Activated naive CD8-positive, alpha-beta T cell treated with anti-CD3 and anti-CD28 coated beads for 36 hours (primary cell): ENCODE measurements at regions not wholly inside any gene's neighbourhood (a gene's known extent, or its start where the extent isn't known, plus 50 kb on each side); places are given as distances from the start of the nearest gene placed in this dataset.

ENCODE experiments used
- DNase-seq: peaks from one replicate; pipeline ENCODE4 v3.0.0; 2021
- H3K27ac Mint-ChIP-seq: one replicate; pipeline ENCODE4 v1.8.0; 2022; ENCODE audit warnings: mild to moderate bottlenecking, moderate library complexity, mixed read lengths
- H3K27me3 Mint-ChIP-seq: one replicate; pipeline ENCODE4 v1.8.0; 2022; ENCODE audit warnings: mild to moderate bottlenecking, mixed read lengths
- H3K36me3 Mint-ChIP-seq: one replicate; pipeline ENCODE4 v1.8.0; 2021; ENCODE audit warnings: mild to moderate bottlenecking, mixed read lengths
- H3K4me1 Mint-ChIP-seq: one replicate; pipeline ENCODE4 v1.8.0; 2021; ENCODE audit warnings: mixed read lengths
- H3K4me3 Mint-ChIP-seq: one replicate; pipeline ENCODE4 v1.8.0; 2022; ENCODE audit warnings: mild to moderate bottlenecking, moderate library complexity, mixed read lengths
- H3K9me3 Mint-ChIP-seq: one replicate; pipeline ENCODE4 v1.8.0; 2022; ENCODE audit warnings: mixed read lengths

- DNase-seq: no peak
- Mint-ChIP-seq H3K4me3 (no peak overlapping the region), H3K27ac (no peak overlapping the region), H3K27me3 (no peaks in the 10 kb centered on the region), H3K4me1 (peaks cover 16% of the 10 kb centered on the region), H3K9me3 (no peaks in the 10 kb centered on the region), H3K36me3 (no peaks in the 10 kb centered on the region)
Measured at GRCh38 chr13:30043631-30043925, 193.2 kb upstream of the UBL3 start.

GRCh38 chr13:30042891-30043630 is 192.6 kb upstream of the UBL3 start:
- no peak for DNase-seq
- Mint-ChIP-seq H3K9me3 (no peaks in the 10 kb centered on the region), H3K4me1 (peaks cover 14% of the 10 kb centered on the region), H3K36me3 (no peaks in the 10 kb centered on the region), H3K27me3 (no peaks in the 10 kb centered on the region), H3K27ac (no peak overlapping the region), H3K4me3 (no peak overlapping the region)

GRCh38 chr13:30042272-30042671 is 191.9 kb upstream of the UBL3 start:
- H3K36me3 Mint-ChIP-seq: no peaks in the 10 kb centered on the region
- peaks cover 7% of the 10 kb centered on the region for H3K4me1 Mint-ChIP-seq
- H3K4me3 Mint-ChIP-seq: no peak overlapping the region

DNA sequence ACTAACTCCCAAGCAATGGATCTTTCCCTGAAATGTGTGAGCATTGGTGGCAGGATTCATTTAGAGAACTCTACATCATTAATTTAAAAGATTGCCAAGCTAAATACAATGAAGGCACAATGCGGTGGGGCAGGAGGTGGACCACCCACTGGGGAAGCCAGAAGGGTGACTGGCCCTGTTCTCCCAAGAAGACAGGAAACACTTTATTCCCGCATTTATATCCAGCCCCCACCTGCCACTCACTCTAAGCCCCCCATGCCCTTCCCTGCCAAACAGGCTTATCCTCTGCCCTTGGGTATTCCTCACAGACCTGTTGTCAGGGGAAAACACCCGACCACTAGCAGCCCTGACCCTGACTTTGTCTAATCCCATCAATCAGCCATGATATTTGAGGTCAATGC is 189.1 kb upstream of the UBL3 start:
- H3K4me1 Mint-ChIP-seq: no peaks in the 10 kb centered on the region
- DNase-seq: no peak
- no peaks in the 10 kb centered on the region for H3K36me3 Mint-ChIP-seq
- no peaks in the 10 kb centered on the region for H3K9me3 Mint-ChIP-seq
- H3K4me3 Mint-ChIP-seq: no peak overlapping the region
- peaks cover 3% of the 10 kb centered on the region for H3K27me3 Mint-ChIP-seq
- no peak overlapping the region for H3K27ac Mint-ChIP-seq

More at GRCh38 chr13:30042272-30042671, 191.9 kb upstream of the UBL3 start:
- DNase-seq: no peak
- Mint-ChIP-seq H3K27ac (no peak overlapping the region), H3K27me3 (no peaks in the 10 kb centered on the region), H3K9me3 (no peaks in the 10 kb centered on the region)

- H3K27me3 Mint-ChIP-seq: peaks cover 3% of the 10 kb centered on the region
- H3K4me1 Mint-ChIP-seq: no peaks in the 10 kb centered on the region
- DNase-seq: no peak
- H3K36me3 Mint-ChIP-seq: no peaks in the 10 kb centered on the region
- no peaks in the 10 kb centered on the region for H3K9me3 Mint-ChIP-seq
- H3K27ac Mint-ChIP-seq: no peak overlapping the region
- H3K4me3 Mint-ChIP-seq: no peak overlapping the region
Measured at GRCh38 chr13:30038884-30039283, 188.5 kb upstream of the UBL3 start.

- no peaks in the 10 kb centered on the region for H3K4me1 Mint-ChIP-seq
- no peak for DNase-seq
- no peaks in the 10 kb centered on the region for H3K9me3 Mint-ChIP-seq
- peaks cover 3% of the 10 kb centered on the region for H3K27me3 Mint-ChIP-seq
- no peak overlapping the region for H3K27ac Mint-ChIP-seq
- no peak overlapping the region for H3K4me3 Mint-ChIP-seq
- H3K36me3 Mint-ChIP-seq: no peaks in the 10 kb centered on the region
Measured at GRCh38 chr13:30037766-30038165, 187.3 kb upstream of the UBL3 start.

GRCh38 chr13:30037306-30037705 is 186.9 kb upstream of the UBL3 start:
- no peaks in the 10 kb centered on the region for H3K36me3 Mint-ChIP-seq
- peaks cover 3% of the 10 kb centered on the region for H3K27me3 Mint-ChIP-seq
- H3K4me1 Mint-ChIP-seq: no peaks in the 10 kb centered on the region
- DNase-seq: no peak
- H3K9me3 Mint-ChIP-seq: no peaks in the 10 kb centered on the region
- H3K4me3 Mint-ChIP-seq: no peak overlapping the region
- no peak overlapping the region for H3K27ac Mint-ChIP-seq

DNA sequence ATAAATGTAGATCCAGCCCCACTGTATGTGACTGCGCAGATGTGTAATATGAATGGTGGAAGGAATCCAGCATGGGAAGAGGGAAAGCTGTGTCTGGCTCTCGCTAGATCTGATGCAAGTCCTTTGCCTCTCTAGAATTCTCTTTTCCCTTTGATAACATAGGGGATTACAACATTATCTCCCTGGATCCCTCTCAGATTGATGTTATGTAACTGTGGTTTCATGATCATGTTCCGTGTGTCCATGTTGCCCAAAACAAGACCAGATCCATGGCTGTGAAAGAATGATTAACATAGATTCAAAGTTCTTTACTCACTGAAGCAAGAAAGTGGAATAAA is 184.0 kb upstream of the UBL3 start:
- Mint-ChIP-seq H3K9me3 (no peaks in the 10 kb centered on the region), H3K4me1 (no peaks in the 10 kb centered on the region), H3K36me3 (no peaks in the 10 kb centered on the region), H3K27me3 (peaks cover 3% of the 10 kb centered on the region), H3K27ac (no peak overlapping the region), H3K4me3 (no peak overlapping the region)
- no peak for DNase-seq

DNA sequence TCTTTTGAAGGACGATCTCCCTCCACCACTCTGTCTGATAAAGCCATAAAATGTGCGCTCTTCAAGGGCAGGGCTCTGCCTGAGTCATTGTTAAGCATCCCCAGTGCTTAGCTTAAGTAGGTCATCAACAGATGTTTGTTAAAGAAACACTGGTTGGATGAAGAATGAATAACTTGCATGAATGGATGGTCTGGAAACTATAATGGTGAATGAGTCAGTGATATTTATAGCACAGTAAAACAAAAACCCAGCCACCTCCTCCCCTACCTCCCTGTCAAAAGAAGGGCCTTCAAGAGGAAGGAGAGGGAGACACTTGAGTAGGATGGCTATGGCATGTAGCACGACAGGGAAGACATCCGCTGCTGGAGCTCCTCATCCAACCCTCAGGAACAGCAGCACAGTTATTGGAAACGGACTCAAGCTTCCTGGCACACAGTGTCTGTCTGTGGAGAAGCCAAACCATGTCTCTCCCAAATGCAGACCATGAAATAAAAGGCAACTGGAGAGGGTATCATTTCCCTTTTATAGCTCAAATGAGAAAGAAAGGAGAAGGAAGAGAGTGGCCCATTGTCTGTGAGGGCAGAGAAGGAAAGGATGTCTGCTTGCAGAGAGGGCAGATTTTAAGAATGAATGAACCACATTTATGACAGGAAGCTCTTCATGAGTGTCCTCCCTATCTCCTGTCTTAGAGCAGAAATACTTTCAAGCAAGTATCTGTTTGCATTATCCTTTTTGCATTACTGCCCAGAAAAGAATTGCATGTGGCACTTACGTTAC is 183.5 kb upstream of the UBL3 start:
- no peak overlapping the region for H3K4me3 Mint-ChIP-seq
- H3K36me3 Mint-ChIP-seq: no peaks in the 10 kb centered on the region
- no peaks in the 10 kb centered on the region for H3K9me3 Mint-ChIP-seq
- H3K27me3 Mint-ChIP-seq: peaks cover 3% of the 10 kb centered on the region
- H3K4me1 Mint-ChIP-seq: no peaks in the 10 kb centered on the region
- no peak for DNase-seq
- no peak overlapping the region for H3K27ac Mint-ChIP-seq

DNA sequence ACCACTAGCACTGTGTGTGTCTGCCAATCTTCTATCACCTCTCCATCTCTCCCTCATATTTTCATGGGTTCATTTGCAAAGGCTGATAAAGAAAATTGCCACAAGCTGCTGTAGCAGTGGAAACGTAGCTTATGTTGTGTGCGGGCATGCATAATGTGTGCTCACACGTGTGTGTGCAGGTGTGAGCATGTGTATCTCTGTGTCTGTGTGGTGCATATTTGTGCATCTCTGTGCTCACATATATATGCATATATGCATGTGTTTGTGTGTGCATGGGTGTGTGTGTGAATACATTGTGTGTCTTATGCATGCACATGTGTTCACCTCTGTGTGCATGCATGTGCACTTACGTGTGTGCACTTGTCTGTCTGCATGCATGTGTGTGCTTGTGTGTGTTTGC is 181.8 kb upstream of the UBL3 start:
- H3K36me3 Mint-ChIP-seq: no peaks in the 10 kb centered on the region
- no peaks in the 10 kb centered on the region for H3K4me1 Mint-ChIP-seq
- DNase-seq: no peak
- no peaks in the 10 kb centered on the region for H3K9me3 Mint-ChIP-seq
- H3K27ac Mint-ChIP-seq: no peak overlapping the region
- H3K27me3 Mint-ChIP-seq: peaks cover 3% of the 10 kb centered on the region
- no peak overlapping the region for H3K4me3 Mint-ChIP-seq

DNA sequence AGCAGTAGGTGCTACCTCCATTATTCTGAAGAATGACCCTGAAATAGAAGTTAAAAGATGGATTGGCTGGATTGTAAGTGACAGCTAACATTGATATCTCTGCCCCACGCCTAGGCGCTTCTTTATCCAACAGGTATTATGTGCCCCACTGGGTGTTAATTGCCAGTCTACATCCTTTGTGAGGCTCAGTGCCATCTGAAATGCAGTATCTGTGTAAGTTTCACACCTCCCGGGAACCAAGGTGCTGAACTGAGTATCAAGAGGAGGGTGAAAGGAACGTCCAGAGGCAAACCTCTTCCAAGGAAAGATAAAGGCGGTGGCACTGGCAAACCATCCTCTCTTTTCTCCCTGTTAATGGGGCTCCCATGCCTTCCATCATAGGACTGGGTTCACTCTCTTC is 181.1 kb upstream of the UBL3 start:
- Mint-ChIP-seq H3K36me3 (no peaks in the 10 kb centered on the region), H3K9me3 (no peaks in the 10 kb centered on the region), H3K4me3 (no peak overlapping the region), H3K27ac (no peak overlapping the region), H3K27me3 (peaks cover 3% of the 10 kb centered on the region), H3K4me1 (no peaks in the 10 kb centered on the region)
- no peak for DNase-seq

- no peak overlapping the region for H3K4me3 Mint-ChIP-seq
- H3K4me1 Mint-ChIP-seq: no peaks in the 10 kb centered on the region
- H3K27me3 Mint-ChIP-seq: no peaks in the 10 kb centered on the region
- no peak overlapping the region for H3K27ac Mint-ChIP-seq
- no peaks in the 10 kb centered on the region for H3K9me3 Mint-ChIP-seq
- H3K36me3 Mint-ChIP-seq: no peaks in the 10 kb centered on the region
- no peak for DNase-seq
Measured at GRCh38 chr13:30030141-30030750, 179.8 kb upstream of the UBL3 start.

GRCh38 chr13:30027569-30028455 is 177.4 kb upstream of the UBL3 start:
- no peaks in the 10 kb centered on the region for H3K36me3 Mint-ChIP-seq
- DNase-seq: no peak
- H3K27ac Mint-ChIP-seq: no peak overlapping the region
- H3K4me3 Mint-ChIP-seq: no peak overlapping the region
- no peaks in the 10 kb centered on the region for H3K4me1 Mint-ChIP-seq
- no peaks in the 10 kb centered on the region for H3K27me3 Mint-ChIP-seq
- H3K9me3 Mint-ChIP-seq: no peaks in the 10 kb centered on the region

DNA sequence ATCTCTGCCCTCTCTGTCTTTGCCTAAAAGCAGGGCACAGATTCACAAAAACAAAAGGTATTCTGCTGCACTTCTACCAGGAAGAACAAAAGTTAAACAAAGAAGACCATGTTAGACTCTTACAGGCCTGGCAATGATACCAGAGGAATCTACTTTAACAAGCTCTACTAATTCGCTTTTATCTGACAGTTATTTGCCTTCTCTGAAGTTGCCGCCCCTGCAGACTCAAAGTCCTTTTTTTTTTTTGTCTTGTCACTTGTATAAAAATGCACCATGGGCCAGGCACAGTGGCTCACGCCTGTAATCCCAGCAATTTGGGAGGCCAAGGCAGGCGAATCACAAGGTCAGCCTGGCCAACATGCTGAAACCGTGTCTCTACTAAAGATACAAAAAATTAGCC is 176.5 kb upstream of the UBL3 start:
- no peaks in the 10 kb centered on the region for H3K4me1 Mint-ChIP-seq
- DNase-seq: no peak
- no peak overlapping the region for H3K27ac Mint-ChIP-seq
- H3K27me3 Mint-ChIP-seq: no peaks in the 10 kb centered on the region
- no peaks in the 10 kb centered on the region for H3K9me3 Mint-ChIP-seq
- H3K4me3 Mint-ChIP-seq: no peak overlapping the region
- no peaks in the 10 kb centered on the region for H3K36me3 Mint-ChIP-seq

DNA sequence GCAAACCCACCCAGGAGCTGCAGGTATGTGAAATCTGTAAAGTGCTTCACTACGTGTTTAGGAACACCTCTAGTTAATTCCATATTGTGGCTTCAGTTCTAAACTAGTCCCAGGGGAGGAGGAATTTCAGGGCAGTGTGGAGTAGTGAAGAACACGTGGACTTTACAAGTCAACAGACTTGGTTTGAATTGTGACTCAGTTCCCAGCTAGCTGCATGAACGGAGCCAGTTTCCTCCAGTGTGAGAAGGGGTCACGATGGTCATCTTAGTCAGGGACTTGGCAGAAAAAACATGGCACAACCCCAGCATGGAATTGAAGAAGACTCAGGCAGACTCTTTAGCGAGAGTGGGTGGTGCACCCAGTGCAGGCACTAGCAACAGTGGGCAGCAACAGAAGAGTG is 175.7 kb upstream of the UBL3 start:
- Mint-ChIP-seq H3K27ac (no peak overlapping the region), H3K27me3 (no peaks in the 10 kb centered on the region), H3K36me3 (no peaks in the 10 kb centered on the region), H3K4me1 (no peaks in the 10 kb centered on the region), H3K4me3 (no peak overlapping the region), H3K9me3 (no peaks in the 10 kb centered on the region)
- no peak for DNase-seq
